NCI-H2029 treated with DMSO at 0.1 percent for 48 hours (cell line): ENCODE measurements at regions not wholly inside any gene's neighbourhood (a gene's known extent, or its start where the extent isn't known, plus 50 kb on each side); places are given as distances from the start of the nearest gene placed in this dataset.
"Not testable (repeated sequence)": the region's sequence is repeated elsewhere in the genome, so short reads cannot be mapped to it uniquely, and the experiment has no call there.

Experiments used
- DNase-seq: peaks from one replicate; lab custom pipeline; 2025; lab: John Stamatoyannopoulos, UW

DNA sequence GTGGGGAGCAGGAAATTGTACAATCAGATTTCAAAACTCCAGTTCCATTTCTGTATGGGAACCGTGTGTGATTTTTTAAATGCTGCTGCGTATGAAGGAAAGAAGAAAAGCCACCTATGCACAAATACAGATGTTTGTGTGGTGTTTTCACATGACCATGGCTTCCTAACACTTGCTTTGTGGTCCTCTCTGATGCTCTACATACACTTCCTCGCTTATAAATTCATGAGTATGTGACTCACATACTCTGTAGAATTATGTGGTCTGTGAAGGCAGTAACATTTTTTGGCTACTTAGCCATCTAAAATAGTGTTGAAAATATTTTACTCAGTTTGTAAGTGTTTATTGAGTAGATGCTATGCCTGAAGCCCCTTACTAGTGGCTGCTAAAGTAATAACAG is 119.8 kb upstream of the PDE10A start:
- no peak for DNase-seq

DNA sequence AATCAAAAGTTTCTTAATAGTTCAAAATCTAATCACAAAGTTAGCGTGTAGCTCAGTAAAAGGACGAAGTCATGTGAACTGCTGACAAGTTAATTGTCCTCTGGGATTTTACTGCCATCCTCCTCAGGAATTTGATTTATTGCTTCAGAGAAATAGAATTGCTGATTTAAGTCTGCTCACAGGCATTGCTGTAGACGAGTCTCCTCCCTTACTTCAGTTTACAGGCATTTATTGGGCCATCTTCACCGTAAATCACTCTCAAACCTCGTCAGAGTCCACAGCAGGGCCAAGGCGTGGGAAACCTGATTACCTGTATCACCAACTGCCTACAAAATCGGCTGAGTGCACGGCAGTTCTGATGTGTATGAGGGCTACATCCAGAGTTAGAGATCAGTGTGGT is 119.1 kb upstream of the PDE10A start:
- no peak for DNase-seq

DNA sequence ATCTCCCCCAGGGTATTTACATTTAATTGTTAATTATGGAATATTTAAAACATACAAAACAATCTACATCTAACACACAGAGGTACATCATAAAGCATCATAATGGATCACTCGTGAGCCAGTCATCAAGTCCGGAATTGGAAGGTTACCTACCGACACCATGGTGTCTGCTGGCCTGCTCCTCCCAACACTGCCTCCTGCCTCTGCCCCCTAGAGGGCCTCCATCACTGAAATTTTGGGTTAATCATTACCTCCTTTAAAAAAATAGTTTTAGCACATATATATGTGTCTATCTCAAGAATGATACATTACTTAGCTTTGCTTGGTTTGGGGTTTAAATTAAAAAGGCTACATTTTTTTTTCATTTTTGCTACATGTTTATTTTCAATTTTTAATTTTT is 114.6 kb upstream of the PDE10A start:
- DNase-seq = no peak

DNA sequence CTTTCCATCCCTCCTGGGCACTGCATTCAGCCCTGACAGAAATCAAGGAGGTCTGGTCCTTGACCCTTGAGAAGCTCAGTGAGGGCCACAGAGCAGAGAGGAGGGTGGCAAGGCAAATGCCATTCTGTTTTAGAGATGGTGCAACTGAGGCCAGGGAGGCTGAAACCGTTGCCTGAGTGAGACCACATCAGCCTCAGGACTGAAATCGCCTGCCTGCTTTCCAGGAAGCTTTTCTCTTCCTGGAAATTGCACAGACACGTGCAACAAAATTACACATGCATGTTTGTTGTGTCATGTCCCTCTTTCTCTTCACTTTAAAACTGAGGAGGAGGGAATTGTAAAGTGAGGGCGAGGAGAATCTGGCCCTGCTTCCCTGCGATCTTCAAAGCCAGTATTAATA is 113.7 kb upstream of the PDE10A start:
- no peak for DNase-seq

DNA sequence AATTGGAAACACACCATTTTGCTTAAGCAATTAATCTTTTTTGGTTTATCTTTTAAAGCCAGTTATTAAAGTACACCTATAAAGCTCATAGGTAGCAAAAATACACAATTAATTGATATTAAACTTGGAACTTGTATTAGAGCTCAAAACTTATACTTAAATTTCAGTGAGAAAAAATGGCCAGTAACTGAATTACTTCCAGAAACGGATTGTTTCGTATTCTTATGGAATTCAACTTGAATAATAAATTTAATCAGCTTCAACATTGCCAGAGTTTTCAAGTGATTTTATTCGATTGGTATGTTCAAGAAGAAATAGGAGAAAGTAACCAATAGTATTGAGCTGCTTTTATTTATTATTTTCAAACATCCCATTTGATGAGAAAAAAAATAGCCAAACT is 112.7 kb upstream of the PDE10A start:
- DNase-seq = no peak

DNA sequence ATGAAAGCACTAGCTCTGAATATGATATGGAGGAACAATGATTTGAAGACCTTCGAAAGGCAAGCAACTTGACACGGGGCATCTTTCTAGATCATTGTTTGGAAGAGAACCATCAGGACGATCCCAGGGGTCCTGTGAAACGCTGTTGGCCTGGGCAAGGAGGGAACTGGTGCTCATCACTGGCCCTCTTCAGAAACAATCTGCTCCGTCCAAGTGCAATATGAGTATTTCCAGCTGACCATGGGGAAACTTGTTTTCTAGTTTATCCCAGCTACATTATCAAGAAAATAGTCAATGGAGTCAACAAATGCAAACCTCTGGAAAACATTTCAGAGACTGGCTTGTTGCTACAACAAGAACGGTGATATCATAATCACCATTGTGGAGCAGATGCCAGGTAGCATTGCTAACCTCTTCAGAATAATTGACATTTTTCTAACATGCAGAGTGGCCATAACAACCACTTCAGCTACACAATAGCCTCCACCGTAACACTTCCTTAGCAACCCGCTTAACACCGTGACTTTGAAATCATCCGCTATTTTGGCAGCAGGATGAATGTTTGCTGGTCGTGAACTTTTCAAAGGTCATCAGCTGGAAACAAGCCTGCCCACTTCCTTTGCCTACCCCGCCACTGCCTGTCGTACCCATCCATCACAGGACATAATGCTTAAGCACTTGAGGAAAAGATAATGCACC is 112.0 kb upstream of the PDE10A start:
- DNase-seq = peak; percentile 98

DNA sequence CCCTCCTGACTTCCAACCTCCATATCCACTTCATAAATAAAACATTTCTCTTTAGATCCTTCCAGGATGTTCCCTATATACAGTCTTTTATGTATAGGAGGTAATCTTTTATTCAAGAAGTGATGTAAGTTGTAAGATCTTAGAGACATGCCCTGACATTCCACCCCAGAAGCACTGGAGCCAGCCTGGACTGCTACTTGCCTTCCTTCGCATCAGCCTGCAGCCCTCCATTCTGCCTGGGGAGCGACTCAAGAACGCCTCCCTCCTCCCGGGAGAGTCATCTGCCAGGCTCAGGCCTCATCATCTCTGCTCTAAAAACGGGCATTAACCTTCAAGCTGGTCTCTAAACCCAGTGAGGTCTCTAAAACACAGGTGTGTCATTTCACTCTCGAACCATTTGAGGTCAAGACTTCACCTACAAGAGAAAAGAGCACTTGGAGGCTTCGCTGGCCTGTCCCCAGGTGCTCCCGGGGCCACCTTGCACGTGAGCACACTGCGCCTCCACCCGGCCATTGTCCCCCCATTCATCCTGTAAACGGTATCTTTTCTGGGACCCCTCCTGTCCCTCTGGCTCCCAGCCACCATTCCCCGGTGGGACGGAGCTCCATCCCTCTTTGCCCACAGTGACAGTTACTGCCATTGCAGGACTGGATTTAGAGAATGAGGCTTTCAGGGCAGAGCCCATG is 107.5 kb upstream of the PDE10A start:
- DNase-seq = no peak

DNA sequence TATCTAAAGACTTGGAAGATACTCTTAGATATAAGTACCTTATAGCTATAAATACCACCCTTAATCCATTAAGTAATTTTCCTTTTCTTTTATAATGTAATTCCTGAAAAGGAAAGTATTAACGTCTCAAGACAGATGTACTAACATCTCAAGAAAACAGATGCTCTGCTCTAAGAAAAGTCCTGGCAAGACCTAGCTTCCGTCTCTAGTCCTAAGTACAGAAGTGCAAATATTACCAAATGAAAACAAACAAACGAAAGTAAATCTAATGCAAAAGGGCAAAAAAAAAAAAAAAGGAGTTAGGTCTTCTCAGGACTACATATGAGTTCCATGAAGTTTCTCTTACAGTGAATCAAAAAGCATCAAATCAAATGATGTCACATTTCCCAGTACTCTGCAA is 106.8 kb upstream of the PDE10A start:
- no peak for DNase-seq

DNA sequence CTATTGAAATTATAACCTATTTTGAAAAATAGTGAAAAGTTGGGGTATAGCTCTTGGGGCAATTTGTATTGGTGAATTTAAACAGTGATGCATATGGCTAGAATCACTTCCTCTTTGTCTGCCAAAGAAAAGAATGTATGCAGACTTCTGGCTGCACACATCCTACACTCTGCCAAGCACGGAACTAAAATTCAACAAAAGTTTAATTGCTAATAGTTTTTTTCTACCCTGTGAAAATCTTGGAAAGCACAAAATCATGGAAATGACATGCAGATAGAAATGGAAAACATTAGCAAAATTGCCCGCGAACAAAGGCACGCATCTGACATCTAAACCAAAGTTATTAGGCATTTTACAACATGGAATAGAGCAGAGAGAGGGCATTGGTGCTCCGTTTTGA is 106.4 kb upstream of the PDE10A start:
- DNase-seq = no peak

DNA sequence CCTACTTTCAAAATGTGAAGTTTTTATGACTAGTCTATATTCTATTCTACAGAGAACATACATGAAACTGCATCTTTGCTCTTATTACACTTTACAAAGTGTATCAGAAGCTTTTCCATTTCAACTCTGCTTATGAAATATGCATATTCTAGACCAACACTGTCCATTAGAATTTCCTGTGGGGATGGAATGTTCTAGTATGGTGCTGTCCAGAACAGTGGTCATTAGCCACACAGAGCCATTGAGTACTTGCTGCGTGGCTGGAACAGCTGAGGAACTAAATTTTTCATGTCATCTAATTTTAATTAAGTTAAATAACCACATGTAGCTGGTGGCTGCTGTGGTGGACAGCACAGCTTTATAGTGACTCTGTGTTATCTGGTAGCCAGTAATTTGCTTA is 105.9 kb upstream of the PDE10A start:
- DNase-seq = no peak

DNA sequence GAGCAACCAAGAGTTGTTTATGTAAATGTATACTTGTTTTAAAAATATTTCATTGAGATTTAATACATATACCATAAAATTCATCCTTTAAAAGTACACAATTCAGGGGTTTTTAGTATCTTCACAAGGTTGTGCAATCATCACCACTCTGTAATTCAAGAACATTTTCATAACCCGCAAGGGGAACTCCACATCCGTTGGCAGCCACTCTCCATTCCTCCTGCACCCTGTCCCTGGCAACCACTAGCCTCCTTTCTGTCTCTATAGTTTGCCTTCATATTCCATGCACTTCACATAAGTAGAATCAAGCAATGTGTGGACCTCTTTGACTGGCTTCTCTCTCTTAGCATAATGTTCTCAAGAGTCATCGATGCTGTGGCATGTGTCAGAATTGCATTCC is 104.2 kb upstream of the PDE10A start:
- no peak for DNase-seq

DNA sequence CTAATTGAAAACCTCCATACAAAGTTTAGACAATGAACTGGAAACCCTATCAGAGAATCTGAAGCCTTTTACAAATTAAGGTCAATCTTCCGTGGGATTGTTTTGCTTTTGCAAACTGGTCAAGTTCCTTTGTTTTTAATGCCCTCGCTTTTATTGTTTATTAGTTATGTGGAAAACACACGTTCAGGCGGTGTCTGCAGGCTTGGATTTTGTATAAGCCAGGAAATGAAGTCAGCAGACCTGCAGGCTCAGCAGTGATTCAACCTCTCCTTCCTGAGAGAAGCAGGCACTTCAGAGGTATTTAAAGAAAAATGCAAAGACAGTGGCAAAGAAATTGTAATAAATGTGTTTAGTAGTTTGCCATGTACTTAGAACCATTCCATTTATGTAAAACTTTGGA is 103.4 kb upstream of the PDE10A start:
- no peak for DNase-seq

DNA sequence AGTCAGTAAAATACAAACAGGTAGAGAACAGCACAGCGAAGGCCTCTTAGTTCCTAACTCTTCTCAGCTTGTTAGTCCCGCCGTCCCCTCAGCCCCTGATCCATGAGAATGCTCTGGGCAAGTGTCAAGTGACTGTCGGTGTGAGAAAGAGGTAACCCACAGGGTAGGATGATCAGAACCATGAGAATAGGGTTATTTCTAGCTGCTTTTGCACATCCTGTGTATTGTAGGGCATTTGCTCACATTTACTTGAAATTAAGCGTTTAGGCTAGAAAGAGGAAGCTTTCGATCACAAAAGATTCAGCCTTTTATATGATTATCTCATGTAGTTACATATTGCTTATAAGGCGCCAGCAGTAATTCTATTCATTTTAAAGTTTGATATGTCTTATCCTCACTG is 103.0 kb upstream of the PDE10A start:
- no peak for DNase-seq

DNA sequence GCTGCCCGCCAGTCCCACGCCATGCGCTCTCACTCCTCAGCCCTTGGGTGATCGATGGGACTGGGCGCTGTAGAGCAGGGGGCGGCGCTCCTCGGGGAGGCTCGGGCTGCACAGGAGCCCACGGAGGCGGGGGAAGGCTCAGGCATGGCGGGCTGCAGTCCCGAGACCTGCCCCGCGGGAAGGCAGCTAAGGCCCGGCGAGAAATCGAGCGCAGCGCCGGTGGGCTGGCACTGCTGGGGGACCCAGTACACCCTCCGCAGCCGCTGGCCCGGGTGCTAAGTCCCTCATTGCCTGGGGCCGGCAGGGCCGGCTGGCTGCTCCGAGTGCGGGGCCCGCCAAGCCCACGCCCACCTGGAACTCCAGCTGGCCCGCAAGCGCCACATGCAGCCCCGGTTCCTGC is 102.2 kb upstream of the PDE10A start:
- not testable (repeated sequence) for DNase-seq

DNA sequence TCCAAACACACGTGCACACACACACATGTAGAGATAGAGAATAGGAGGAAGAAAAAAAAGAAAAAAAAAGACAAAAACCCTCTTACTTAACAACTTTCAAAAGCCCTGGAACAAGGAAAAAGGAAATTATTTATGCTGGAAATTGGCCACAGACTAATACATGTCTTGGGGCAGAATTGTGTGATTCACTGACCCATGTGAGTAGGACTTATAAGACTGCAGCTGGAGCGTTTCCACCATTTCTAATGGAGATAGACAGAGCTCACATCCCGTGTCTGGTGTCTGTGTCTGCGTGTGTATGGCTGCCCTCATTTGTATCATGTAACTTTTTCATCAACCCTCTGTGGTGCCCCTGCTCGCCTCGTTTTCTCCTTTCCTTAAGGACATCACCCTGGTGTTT is 99.8 kb upstream of the PDE10A start:
- no peak for DNase-seq

DNA sequence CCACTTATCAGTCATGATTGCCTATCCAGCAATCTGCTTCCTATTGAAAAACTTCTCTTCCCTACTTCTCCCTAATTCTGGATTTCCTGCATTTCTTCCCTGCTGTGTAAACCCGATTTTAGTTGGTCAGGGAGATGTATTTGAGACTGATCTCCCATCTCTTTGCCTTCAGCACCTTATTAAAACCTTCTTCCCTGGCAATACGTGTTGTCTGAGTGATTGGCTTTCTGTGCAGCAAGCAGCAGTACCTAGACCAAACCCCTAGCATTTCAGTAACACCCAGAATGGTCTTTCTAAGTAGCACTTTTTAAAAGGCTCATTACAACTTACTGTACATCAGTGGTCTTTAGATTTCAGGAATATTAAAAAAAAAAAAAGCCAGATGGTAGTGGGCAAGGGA is 99.1 kb upstream of the PDE10A start:
- no peak for DNase-seq

DNA sequence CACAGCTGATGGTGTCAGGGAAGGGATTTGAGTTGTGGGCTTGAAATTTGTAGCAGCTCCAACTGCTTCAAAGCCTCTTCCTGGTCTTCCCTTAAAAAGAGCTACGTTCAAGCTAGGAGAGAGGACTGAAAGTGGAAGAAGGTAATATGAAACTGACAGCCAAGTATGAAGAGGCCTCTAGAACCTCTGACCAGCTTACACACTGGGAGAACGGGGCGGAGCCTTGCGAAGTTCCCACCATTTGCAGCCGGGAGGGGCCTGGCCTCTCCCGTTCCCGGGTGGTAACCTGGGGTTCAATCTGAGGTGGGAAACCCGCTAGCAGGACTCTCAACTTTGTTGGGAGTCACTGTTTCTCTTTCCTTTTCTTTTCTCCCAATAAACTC is 97.8 kb upstream of the PDE10A start:
- DNase-seq = peak; percentile 8

DNA sequence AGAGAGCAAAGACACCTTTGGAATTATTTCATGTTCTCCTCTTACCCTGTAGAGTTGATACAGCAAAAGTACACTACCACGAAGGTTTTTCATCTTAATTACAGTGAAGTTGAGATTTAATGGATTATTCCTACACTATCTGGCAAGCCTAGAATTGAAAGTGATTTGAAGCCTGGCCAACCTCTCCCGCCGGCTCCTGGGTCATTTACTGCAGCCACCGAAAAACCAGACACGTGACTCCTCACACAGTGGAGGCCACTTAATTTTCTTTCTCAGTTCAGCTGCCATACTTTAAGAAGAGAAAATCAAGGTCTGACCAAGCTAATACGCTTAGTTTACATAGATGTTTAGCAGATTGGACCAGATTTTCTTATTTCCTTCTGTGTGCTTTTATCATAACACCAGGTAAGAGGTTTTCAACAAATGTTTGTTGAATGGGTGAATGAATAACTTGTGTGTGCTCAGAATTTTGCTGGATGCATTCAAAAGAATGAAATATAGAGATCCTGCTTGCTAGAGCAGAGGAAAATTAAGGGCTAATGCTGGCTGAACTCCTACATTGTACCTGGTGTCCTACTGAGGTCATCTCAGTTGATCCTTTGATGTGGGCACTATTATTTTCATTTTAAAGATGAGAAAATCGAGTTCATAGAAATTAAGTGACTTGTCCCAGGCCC is 97.2 kb upstream of the PDE10A start:
- no peak for DNase-seq

DNA sequence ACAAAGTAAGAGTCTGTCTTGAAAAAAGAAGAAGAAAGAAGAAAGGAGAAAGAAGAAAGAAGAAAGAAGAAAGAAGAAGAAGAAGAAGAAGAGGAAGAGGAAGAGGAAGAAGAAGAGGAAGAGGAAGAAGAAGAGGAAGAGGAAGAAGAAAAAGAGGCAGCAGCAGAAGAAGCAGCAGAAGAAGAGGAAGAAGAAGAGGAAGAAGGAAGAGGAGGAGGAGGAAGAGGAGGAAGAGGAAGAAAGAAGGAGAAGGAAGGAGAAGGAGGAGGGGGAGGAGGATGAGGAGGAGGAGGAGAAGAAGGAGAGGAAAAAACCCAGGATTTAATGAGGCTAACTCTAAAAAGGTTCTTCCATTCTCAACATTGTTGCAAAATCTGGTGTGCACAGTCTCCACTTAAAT is 95.4 kb upstream of the PDE10A start:
- no peak for DNase-seq

DNA sequence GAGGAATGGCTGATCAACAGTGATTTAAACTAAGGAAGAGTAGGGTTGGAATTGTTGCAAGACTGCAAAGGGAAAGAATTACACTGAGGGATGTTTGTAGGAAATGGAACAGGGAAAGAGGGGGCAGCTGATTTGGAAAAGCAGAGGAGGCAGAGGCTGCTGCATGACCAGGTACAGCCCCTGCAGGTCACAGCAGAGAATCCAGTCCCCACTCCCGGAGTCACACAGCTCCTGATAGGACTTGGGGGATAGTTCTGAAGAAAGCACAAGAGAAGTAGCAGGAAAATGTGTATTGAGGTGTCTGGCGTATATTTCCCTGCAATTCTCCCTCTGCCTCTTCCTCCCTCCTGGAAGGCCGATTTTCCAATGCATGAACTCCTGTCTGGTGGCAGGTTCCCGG is 92.5 kb upstream of the PDE10A start:
- DNase-seq = no peak

DNA sequence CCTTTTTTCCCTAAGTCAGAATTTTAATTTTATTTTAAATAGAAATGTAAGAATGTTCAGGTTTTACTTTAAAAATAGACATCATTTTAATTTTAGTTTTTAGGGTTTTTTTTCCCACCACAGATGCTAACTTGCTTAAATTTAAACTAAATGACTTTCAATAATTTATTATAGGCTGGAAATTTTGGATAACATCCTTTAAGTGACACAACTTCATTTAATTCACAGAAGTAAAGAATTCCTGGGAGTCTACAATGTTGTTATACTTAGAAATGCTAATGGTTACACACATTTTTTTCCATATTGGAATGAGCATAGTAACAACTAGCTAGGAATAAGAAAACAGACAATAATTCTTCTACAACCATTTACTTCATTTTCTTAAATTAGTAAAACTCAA is 90.5 kb upstream of the PDE10A start:
- no peak for DNase-seq

DNA sequence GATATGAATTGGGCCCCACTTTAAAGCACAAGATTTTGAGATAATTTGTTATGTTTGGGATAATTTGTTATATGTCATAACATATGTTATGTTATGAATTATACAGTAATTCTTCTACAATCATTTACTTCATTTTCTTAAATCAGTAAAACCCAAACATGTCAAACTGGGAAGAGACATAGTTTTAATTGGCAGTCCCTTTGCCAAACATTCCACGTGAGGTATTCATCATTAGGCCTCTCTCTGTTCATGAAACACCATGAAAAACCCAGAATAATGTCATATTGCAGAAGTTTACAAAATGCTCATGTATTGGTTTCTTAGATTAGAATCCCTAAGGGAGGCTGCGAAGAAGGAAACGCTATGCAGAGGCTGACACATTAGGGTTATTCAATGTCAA is 89.4 kb upstream of the PDE10A start:
- DNase-seq = no peak

DNA sequence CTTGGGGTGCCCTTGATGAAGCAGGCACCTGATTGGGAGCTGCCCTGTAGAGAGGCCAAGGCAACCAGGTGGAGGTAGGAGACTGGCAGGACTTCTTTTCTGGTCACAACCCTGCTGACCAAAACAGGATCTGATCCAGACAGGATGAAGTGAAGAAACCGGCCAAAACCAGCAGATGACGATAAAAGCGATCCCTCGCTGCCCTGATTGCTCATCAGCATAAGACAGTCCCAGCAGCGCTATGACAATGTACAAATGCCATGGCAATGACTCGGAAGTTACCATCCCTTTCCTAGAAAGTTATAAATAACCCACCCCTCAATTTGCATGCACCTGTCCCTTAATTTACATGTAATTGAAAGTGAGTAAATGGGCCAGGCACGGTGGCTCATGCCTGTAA is 88.4 kb upstream of the PDE10A start:
- DNase-seq = no peak

DNA sequence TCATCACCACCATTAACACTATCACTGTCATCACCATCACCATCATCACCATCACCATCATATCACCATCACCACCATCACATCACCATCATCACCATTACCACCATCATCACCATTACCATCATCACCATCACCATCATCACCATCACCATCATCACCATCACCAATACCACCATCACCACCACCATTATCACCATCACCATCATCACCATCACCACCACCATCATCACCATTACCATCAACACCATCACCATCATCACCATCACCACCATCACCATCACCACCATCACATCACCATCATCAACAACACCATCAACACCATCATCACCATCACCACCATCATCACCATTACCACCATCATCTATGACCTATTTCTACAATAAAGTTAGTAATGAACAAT is 86.1 kb upstream of the PDE10A start:
- no peak for DNase-seq
